ENCODE measurements at regions not wholly inside any gene's neighbourhood (a gene's known extent, or its start where the extent isn't known, plus 50 kb on each side); places are given as distances from the start of the nearest gene placed in this dataset.

GRCh38 chr6:91305755-91306154, 718.9 kb upstream of the MAP3K7 start:
- 69 to 88% methylated on average over 2 of the region's 2 CpGs for WGBS, 2 donors
- Histone ChIP-seq H3K27me3 (ENCODE audit: control insufficient read depth in 3 of 3, insufficient read depth in 3 of 3, low read length in 2 of 3) (no peaks in the 10 kb centered on the region), H3K27ac (ENCODE audit: low read depth in 1 of 2, low read length in 1 of 2) (no peak overlapping the region), H3K9ac (ENCODE audit: insufficient read depth in 1 of 2, low read length in 2 of 2) (no peak overlapping the region), H3K36me3 (ENCODE audit: control insufficient read depth in 4 of 4, insufficient read depth in 4 of 4, low read length in 4 of 4) (no peaks in the 10 kb centered on the region), H3K9me3 (ENCODE audit: control insufficient read depth in 4 of 4, insufficient read depth in 3 of 4, low read length in 3 of 4) (no peaks in the 10 kb centered on the region), H3K4me3 (no peak overlapping the region), H3K4me1 (ENCODE audit: control insufficient read depth in 5 of 5, insufficient read depth in 5 of 5, low read length in 5 of 5) (peaks cover 0 to 6% (median 0%) of the 10 kb centered on the region in 5 donors)
- TF ChIP-seq CTCF (IDR thresholded peaks at IDR 0.05; ENCODE audit: control extremely low read depth, extremely low read depth), result no peak
- DNase-seq (no peak), ATAC-seq (ENCODE audit: insufficient read depth, low FRiP score) (no peak)

GRCh38 chr6:91304521-91304920, 717.6 kb upstream of the MAP3K7 start:
- no peaks in the 10 kb centered on the region for H3K9me3 ChIP-seq (ENCODE audit: control insufficient read depth in 4 of 4, insufficient read depth in 3 of 4, low read length in 3 of 4)
- no peak overlapping the region for H3K4me3 ChIP-seq
- DNase-seq, result peak in 2 of 3 donors; percentile 10 to 49
- H3K27ac ChIP-seq (ENCODE audit: low read depth in 1 of 2, low read length in 1 of 2), result no peak overlapping the region
- no peak for TF ChIP-seq CTCF (IDR thresholded peaks at IDR 0.05; ENCODE audit: control extremely low read depth, extremely low read depth)
- ATAC-seq (ENCODE audit: insufficient read depth, low FRiP score), result no peak
- no peaks in the 10 kb centered on the region for H3K27me3 ChIP-seq (ENCODE audit: control insufficient read depth in 3 of 3, insufficient read depth in 3 of 3, low read length in 2 of 3)
- H3K36me3 ChIP-seq (ENCODE audit: control insufficient read depth in 4 of 4, insufficient read depth in 4 of 4, low read length in 4 of 4), result no peaks in the 10 kb centered on the region
- WGBS, 2 donors, result 45 to 57% methylated on average over 3 of the region's 3 CpGs
- H3K4me1 ChIP-seq (ENCODE audit: control insufficient read depth in 5 of 5, insufficient read depth in 5 of 5, low read length in 5 of 5), result peaks cover 0 to 6% (median 0%) of the 10 kb centered on the region in 5 donors
- H3K9ac ChIP-seq (ENCODE audit: insufficient read depth in 1 of 2, low read length in 2 of 2), result no peak overlapping the region

GRCh38 chr6:91303326-91303725, 716.5 kb upstream of the MAP3K7 start:
- ATAC-seq (ENCODE audit: insufficient read depth, low FRiP score) (no peak), DNase-seq (no peak)
- Histone ChIP-seq H3K9ac (ENCODE audit: insufficient read depth in 1 of 2, low read length in 2 of 2) (no peak overlapping the region), H3K4me1 (ENCODE audit: control insufficient read depth in 5 of 5, insufficient read depth in 5 of 5, low read length in 5 of 5) (peaks cover 0 to 6% (median 0%) of the 10 kb centered on the region in 5 donors), H3K27me3 (ENCODE audit: control insufficient read depth in 3 of 3, insufficient read depth in 3 of 3, low read length in 2 of 3) (no peaks in the 10 kb centered on the region), H3K27ac (ENCODE audit: low read depth in 1 of 2, low read length in 1 of 2) (no peak overlapping the region), H3K9me3 (ENCODE audit: control insufficient read depth in 4 of 4, insufficient read depth in 3 of 4, low read length in 3 of 4) (no peaks in the 10 kb centered on the region), H3K36me3 (ENCODE audit: control insufficient read depth in 4 of 4, insufficient read depth in 4 of 4, low read length in 4 of 4) (no peaks in the 10 kb centered on the region), H3K4me3 (no peak overlapping the region)
- TF ChIP-seq CTCF (IDR thresholded peaks at IDR 0.05; ENCODE audit: control extremely low read depth, extremely low read depth), result no peak
- 95 to 96% methylated on average over 12 of the region's 12 CpGs for WGBS, 2 donors

All from lung (tissue), 11 donors.